Spleen (tissue), 11 donors: ENCODE measurements at regions not wholly inside any gene's neighbourhood (a gene's known extent, or its start where the extent isn't known, plus 50 kb on each side); places are given as distances from the start of the nearest gene placed in this dataset.

Source experiments
- DNase-seq: peaks from one replicate; pipeline ENCODE4 v3.0.0-alpha.2; 2020
- H3K27ac ChIP-seq, 8 donors: fragments of 200-600 bp; sonication (generic) in 7 of 8; 1 replicate in 4 of 8; 2 replicates in 4 of 8; pipeline versions ENCODE4 v1.5.0 to v1.8.0; 2016 to 2021; ENCODE audit warnings: inconsistent platforms in 4 of 8, mild to moderate bottlenecking in 4 of 8, moderate library complexity in 1 of 8
- H3K27me3 ChIP-seq, 7 donors: fragments of 200-600 bp; sonication (generic) in 6 of 7; replicated peaks in 1 of 7; 1 replicate in 4 of 7; 2 replicates in 3 of 7; pipeline versions ENCODE4 v1.5.0 to v1.8.0; 2016 to 2021; ENCODE audit warnings: inconsistent platforms in 3 of 7, mild to moderate bottlenecking in 1 of 7
- H3K36me3 ChIP-seq, 6 donors: fragments of 200-600 bp; sonication (generic) in 5 of 6; 1 replicate in 4 of 6; 2 replicates in 2 of 6; pipeline versions ENCODE4 v1.5.0 to v1.8.0; 2016 to 2021; ENCODE audit warnings: inconsistent platforms in 2 of 6
- H3K4me1 ChIP-seq, 6 donors: fragments of 200-600 bp; sonication (generic) in 5 of 6; 1 replicate in 3 of 6; 2 replicates in 3 of 6; pipeline versions ENCODE4 v1.5.0 to v1.8.0; 2016 to 2021; ENCODE audit warnings: inconsistent platforms in 3 of 6
- H3K4me3 ChIP-seq, 8 donors: fragments of 200-600 bp; sonication (generic) in 7 of 8; 1 replicate in 4 of 8; 2 replicates in 4 of 8; pipeline versions ENCODE4 v1.5.0 to v1.8.0; 2016 to 2021; ENCODE audit warnings: inconsistent platforms in 4 of 8, mild to moderate bottlenecking in 4 of 8, moderate library complexity in 2 of 8
- H3K9me3 ChIP-seq, 8 donors: fragments of 200-600 bp; sonication (generic) in 7 of 8; 1 replicate in 4 of 8; 2 replicates in 4 of 8; pipeline versions ENCODE4 v1.5.0 to v1.8.0; 2016 to 2021; ENCODE audit warnings: inconsistent platforms in 4 of 8
- POLR2A ChIP-seq, 3 donors: fragments of 450-650 bp; IDR thresholded peaks; one replicate each; pipeline ENCODE4 v1.5.1; 2017; ENCODE audit warnings: antibody characterized with exemption in 3 of 3, mild to moderate bottlenecking in 1 of 3
- POLR2AphosphoS5 ChIP-seq, 3 donors: sonication (generic); formaldehyde crosslinking; IDR thresholded peaks; one replicate each; pipeline ENCODE4 v1.5.1; 2017; ENCODE audit warnings: antibody characterized with exemption in 3 of 3
- WGBS, 5 donors: extraction: QIAGEN DNeasy Blood & Tissue Kit in 3 of 5; methylation state at CpG; one replicate each; pipeline versions ENCODE4 v1.1.5 to v1.1.7; 2013 to 2018; 5-methylcytosine and 5-hydroxymethylcytosine counted together
- intact Hi-C: fragments of 100-400 bp; cut with DNase I; formaldehyde crosslinking; loops from one replicate; pipeline ENCODE4 v1.15.0; 2023; ENCODE audit warnings: low total_unique reads
- TF ChIP-seq, protein P1 (sequence below), 11 experiments: fragments of 200-600 bp in 7 of 11; fragments of 450-650 bp in 4 of 11; sonication (generic) in 4 of 11; IDR thresholded peaks in 8 of 11; conservative IDR thresholded peaks in 3 of 11; 1 replicate in 7 of 11; 2 replicates in 4 of 11; pipeline versions ENCODE4 v1.4.0 to v1.8.0; 2016 to 2021; ENCODE audit warnings: antibody characterized with exemption in 11 of 11, inconsistent platforms in 4 of 11, mild to moderate bottlenecking in 1 of 11
- donor health status: healthy with polysubstance abuse.
- donor health status: DM: no; HTN: no; CAD: no; lungs with moderate emphysema.
- donor health status: DM: no; HTN: no; CAD: no.
- donor health status: Bipolar disorder and iron deficiency.
- donor health status: healthy.
- donor health status: DM: no; HTN: no; CAD: no.
- donor health status: DM: yes; HTN: yes; CAD: no.

DNA sequence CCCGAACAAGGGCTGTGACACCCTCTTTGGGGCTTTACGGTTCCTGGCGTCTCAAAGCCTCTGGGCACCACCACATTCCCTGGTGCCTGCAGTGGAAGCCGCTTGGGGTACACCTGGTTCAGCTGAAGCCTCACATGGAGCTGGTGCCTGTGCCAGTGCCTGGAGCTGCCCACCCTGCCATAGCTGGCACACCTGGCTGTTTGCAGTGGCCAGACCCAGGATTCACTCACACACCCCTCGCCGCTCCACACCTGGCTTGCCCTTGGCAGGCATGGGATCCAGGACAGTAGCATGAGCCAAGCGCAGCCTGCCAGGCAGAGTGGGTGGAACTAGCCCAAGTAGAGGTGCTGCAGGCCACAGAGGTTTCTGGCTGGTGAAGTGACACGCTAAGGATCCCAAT lies 641.8 kb downstream of the TLE4 start:
- Histone ChIP-seq H3K27ac (no peak overlapping the region), H3K27me3 (no peaks in the 10 kb centered on the region), H3K4me1 (no peaks in the 10 kb centered on the region), H3K9me3 (peaks cover 0 to 43% (median 35%) of the 10 kb centered on the region in 8 donors), H3K36me3 (no peaks in the 10 kb centered on the region), H3K4me3 (no peak overlapping the region)
- intact Hi-C loops, result loop anchor here (10.0 kb wide), 1 partner anchor 61 kb away; no protein-coding TSS in a partner anchor
- DNase-seq, result peak; percentile 60
- no peak for TF ChIP-seq POLR2AphosphoS5 (IDR thresholded peaks at IDR 0.05)
- no peak for TF ChIP-seq POLR2A (IDR thresholded peaks at IDR 0.05)
- TF ChIP-seq, protein P1, sequence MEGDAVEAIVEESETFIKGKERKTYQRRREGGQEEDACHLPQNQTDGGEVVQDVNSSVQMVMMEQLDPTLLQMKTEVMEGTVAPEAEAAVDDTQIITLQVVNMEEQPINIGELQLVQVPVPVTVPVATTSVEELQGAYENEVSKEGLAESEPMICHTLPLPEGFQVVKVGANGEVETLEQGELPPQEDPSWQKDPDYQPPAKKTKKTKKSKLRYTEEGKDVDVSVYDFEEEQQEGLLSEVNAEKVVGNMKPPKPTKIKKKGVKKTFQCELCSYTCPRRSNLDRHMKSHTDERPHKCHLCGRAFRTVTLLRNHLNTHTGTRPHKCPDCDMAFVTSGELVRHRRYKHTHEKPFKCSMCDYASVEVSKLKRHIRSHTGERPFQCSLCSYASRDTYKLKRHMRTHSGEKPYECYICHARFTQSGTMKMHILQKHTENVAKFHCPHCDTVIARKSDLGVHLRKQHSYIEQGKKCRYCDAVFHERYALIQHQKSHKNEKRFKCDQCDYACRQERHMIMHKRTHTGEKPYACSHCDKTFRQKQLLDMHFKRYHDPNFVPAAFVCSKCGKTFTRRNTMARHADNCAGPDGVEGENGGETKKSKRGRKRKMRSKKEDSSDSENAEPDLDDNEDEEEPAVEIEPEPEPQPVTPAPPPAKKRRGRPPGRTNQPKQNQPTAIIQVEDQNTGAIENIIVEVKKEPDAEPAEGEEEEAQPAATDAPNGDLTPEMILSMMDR (IDR thresholded peaks at IDR 0.05 in 8 of 11, conservative IDR thresholded peaks at IDR 0.05 in 3 of 11), result no peak
- WGBS, 5 donors, result 91 to 97% (median 93%) methylated on average over 8 of the region's 8 CpGs

DNA sequence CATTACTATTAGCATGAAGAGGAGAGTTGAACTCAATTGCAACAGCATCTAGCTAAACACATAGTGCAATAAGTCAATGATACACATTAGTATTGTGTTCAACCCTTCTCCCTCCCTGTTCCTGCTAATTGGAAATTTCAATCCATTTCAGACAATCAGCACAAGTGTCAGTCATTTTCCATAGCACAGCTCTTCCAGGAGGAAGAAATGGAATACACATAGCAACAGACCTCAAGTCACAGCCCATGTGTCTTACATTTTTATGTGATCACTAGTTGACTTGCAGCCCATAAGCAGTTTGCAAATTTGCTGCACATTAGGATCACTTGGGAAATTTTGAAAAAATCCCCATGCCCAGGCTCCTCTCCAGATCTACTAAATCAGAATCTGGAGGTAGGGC lies 636.9 kb downstream of the TLE4 start:
- intact Hi-C loops, result no loop called here
- Histone ChIP-seq H3K27me3 (no peaks in the 10 kb centered on the region), H3K36me3 (no peaks in the 10 kb centered on the region), H3K9me3 (peaks cover 0 to 50% (median 36%) of the 10 kb centered on the region in 8 donors), H3K4me1 (no peaks in the 10 kb centered on the region), H3K4me3 (no peak overlapping the region), H3K27ac (no peak overlapping the region)
- no peak for DNase-seq
- TF ChIP-seq, protein P1 (IDR thresholded peaks at IDR 0.05 in 8 of 11, conservative IDR thresholded peaks at IDR 0.05 in 3 of 11), result no peak
- TF ChIP-seq POLR2A (IDR thresholded peaks at IDR 0.05), result no peak
- no peak for TF ChIP-seq POLR2AphosphoS5 (IDR thresholded peaks at IDR 0.05)

DNA sequence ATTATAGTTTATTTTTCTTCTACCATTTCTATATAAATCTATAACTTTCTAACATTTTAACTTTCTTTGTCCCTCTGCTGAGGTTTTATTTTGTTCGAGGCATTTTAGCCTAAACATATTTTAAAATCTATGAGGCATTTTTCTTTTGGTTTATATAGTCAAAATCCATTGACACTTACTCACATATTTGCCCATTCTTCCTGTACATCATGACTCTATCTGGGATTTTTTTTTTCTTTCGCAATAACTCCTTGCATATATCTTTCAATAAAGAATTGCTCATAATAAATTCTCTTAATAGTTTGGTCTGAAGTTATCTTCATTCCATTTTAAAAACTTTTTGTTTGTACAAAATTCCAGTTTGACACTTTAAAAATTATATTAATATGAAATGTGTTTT lies 632.3 kb downstream of the TLE4 start:
- no peak for DNase-seq
- Histone ChIP-seq H3K9me3 (peaks cover 0 to 7% (median 0%) of the 10 kb centered on the region in 8 donors), H3K4me1 (no peaks in the 10 kb centered on the region), H3K27ac (no peak overlapping the region), H3K4me3 (no peak overlapping the region), H3K27me3 (no peaks in the 10 kb centered on the region), H3K36me3 (no peaks in the 10 kb centered on the region)
- TF ChIP-seq POLR2AphosphoS5 (IDR thresholded peaks at IDR 0.05) (no peak), POLR2A (IDR thresholded peaks at IDR 0.05) (no peak)
- TF ChIP-seq, protein P1 (IDR thresholded peaks at IDR 0.05 in 8 of 11, conservative IDR thresholded peaks at IDR 0.05 in 3 of 11), result no peak
- intact Hi-C loops, result no loop called here
- WGBS, 5 donors, result 86 to 91% (median 90%) methylated on average over 2 of the region's 2 CpGs

DNA sequence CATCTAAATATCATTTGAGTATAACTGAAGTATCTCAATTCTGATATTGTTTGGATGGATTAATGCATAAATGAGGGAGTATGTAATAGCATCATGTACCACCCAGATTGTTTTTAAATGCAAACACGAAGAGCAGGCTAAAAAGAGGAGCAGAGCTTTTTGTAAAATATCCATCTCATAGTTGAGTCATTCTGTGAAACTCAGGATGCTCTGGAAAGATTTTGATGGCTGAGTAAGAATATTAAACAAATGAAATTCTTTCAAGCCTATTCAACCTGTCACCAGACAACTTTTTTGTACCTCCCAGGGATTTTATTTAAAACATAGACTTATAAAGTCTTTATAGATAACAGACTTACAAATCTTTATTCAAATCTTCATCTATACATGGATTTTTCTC lies 625.9 kb downstream of the TLE4 start:
- Histone ChIP-seq H3K4me1 (no peaks in the 10 kb centered on the region), H3K27ac (no peak overlapping the region), H3K4me3 (no peak overlapping the region), H3K27me3 (no peaks in the 10 kb centered on the region), H3K36me3 (no peaks in the 10 kb centered on the region), H3K9me3 (no peaks in the 10 kb centered on the region)
- no peak for DNase-seq
- intact Hi-C loops, result no loop called here
- WGBS, 5 donors, result 74 to 79% (median 76%) methylated on average over 1 of the region's 1 CpG
- TF ChIP-seq POLR2AphosphoS5 (IDR thresholded peaks at IDR 0.05) (no peak), POLR2A (IDR thresholded peaks at IDR 0.05) (no peak)
- TF ChIP-seq, protein P1 (IDR thresholded peaks at IDR 0.05 in 8 of 11, conservative IDR thresholded peaks at IDR 0.05 in 3 of 11), result no peak
